Midbrain (tissue), 1 donor: ENCODE measurements at regions not wholly inside any gene's neighbourhood (a gene's known extent, or its start where the extent isn't known, plus 50 kb on each side); places are given as distances from the start of the nearest gene placed in this dataset.
"Not testable (repeated sequence)": the region's sequence is repeated elsewhere in the genome, so short reads cannot be mapped to it uniquely, and the experiment has no call there.

Experiments
- DNase-seq: peaks from one replicate; lab custom pipeline; 2025; lab: John Stamatoyannopoulos, UW

GRCh38 chr4:23958749-23959148 lies 68.9 kb upstream of the PPARGC1A start:
- no peak for DNase-seq

GRCh38 chr4:23957465-23957864 lies 67.6 kb upstream of the PPARGC1A start:
- DNase-seq = no peak

- no peak for DNase-seq
These were observed 66.9 kb upstream of the PPARGC1A start for GRCh38 chr4:23956601-23957364.

- DNase-seq = no peak
These were observed 62.4 kb upstream of the PPARGC1A start for GRCh38 chr4:23952258-23952657.

GRCh38 chr4:23947826-23948225 lies 58.0 kb upstream of the PPARGC1A start:
- no peak for DNase-seq

- peak; percentile 23 for DNase-seq
These were observed 56.5 kb upstream of the PPARGC1A start for GRCh38 chr4:23946299-23946698.

- DNase-seq = no peak
These were observed 55.7 kb upstream of the PPARGC1A start for GRCh38 chr4:23945451-23946017.

- not testable (repeated sequence) for DNase-seq
These were observed 54.7 kb upstream of the PPARGC1A start for GRCh38 chr4:23944556-23944955.

GRCh38 chr4:23943478-23943877 lies 53.6 kb upstream of the PPARGC1A start:
- DNase-seq = no peak

GRCh38 chr4:23942471-23942870 lies 52.6 kb upstream of the PPARGC1A start:
- no peak for DNase-seq
